HG03432 (cell line): ENCODE measurements at regions not wholly inside any gene's neighbourhood (a gene's known extent, or its start where the extent isn't known, plus 50 kb on each side); places are given as distances from the start of the nearest gene placed in this dataset.
A peak's percentile ranks its signal among the peaks of the same experiment; 100 is the strongest.

Source experiments
- ATAC-seq: cut with Tn5 transposase; IDR thresholded peaks from one replicate; pipeline ENCODE4 v1.9.1; 2021; ENCODE audit warnings: mild to moderate bottlenecking, moderate library complexity; ENCODE audit not compliant: unreplicated experiment

GRCh38 chr1:235011599-235012435, 116.8 kb downstream of the TOMM20 start:
- peak; percentile 80 for ATAC-seq

GRCh38 chr1:235011064-235011598, 117.5 kb downstream of the TOMM20 start:
- ATAC-seq = no peak

GRCh38 chr1:235009561-235010306, 118.9 kb downstream of the TOMM20 start:
- ATAC-seq = no peak

GRCh38 chr1:235009074-235009473, 119.6 kb downstream of the TOMM20 start:
- no peak for ATAC-seq

GRCh38 chr1:235008239-235008638, 120.4 kb downstream of the TOMM20 start:
- ATAC-seq = no peak

GRCh38 chr1:235006816-235007215, 121.8 kb downstream of the TOMM20 start:
- ATAC-seq = no peak

- no peak for ATAC-seq
Measured at GRCh38 chr1:235006132-235006721, 122.4 kb downstream of the TOMM20 start.

GRCh38 chr1:235004840-235005391, 123.7 kb downstream of the TOMM20 start:
- ATAC-seq = no peak

- ATAC-seq = no peak
Measured at GRCh38 chr1:235004276-235004675, 124.4 kb downstream of the TOMM20 start.

- no peak for ATAC-seq
Measured at GRCh38 chr1:235002706-235003300, 125.8 kb downstream of the TOMM20 start.

GRCh38 chr1:234999513-234999940, 129.1 kb downstream of the TOMM20 start:
- ATAC-seq = no peak

GRCh38 chr1:234997896-234998741, 130.5 kb downstream of the TOMM20 start:
- ATAC-seq = no peak

GRCh38 chr1:234997201-234997895, 131.3 kb downstream of the TOMM20 start:
- no peak for ATAC-seq

GRCh38 chr1:234996245-234996757, 132.3 kb downstream of the TOMM20 start:
- ATAC-seq = no peak

- no peak for ATAC-seq
Measured at GRCh38 chr1:234994436-234995295, 134.0 kb downstream of the TOMM20 start.

- ATAC-seq = no peak
Measured at GRCh38 chr1:234992065-234992464, 136.6 kb downstream of the TOMM20 start.

- peak; percentile 41 for ATAC-seq
Measured at GRCh38 chr1:234990874-234991801, 137.5 kb downstream of the TOMM20 start.
